CD4-positive, alpha-beta T cell treated with Interleukin-21 for 1 hour (primary cell): ENCODE measurements at regions not wholly inside any gene's neighbourhood (a gene's known extent, or its start where the extent isn't known, plus 50 kb on each side); places are given as distances from the start of the nearest gene placed in this dataset.

Experiments used
- DNase-seq: peaks from one replicate; pipeline ENCODE4 v3.0.0-alpha.2; 2020

DNA sequence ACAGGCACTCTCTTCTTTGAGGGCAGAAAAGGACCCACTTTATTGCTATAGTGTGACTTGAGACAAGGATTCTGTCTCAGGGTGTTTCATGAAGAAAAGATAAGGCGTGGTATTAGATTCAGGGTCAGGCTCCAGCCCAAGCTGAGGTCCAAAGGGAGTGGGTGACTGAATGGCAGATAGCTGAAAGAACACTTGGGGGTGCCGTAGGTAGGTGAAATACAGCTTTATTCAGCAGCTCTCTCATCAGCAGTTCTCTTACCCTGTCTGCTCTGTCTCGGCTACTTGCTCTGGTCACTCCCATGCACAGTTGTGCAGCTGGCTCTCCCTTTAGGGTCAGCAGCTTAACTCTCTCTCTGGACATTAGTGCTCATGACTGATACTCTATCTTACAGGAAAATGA lies 379.9 kb downstream of the LPIN1 start:
- no peak for DNase-seq

DNA sequence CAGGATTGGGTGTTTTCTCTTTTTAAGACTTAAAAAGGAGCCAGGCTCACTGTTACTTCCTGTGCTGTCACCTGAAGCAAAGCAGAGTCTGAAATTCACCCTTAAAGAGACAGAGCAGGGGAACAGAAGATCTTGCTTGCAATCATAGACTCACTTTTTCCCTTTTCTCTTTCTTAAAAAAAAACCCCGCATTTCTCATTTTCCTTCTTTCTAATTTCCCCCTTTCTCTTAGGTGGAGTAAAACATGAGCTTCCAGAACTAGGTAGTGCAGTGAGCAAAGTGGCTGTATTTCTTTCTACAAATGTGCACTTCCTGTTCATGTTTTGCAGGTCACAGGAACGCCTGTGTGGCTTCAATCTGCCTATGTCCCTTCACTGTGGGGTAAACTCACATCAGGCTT lies 381.2 kb downstream of the LPIN1 start:
- peak; percentile 33 for DNase-seq

DNA sequence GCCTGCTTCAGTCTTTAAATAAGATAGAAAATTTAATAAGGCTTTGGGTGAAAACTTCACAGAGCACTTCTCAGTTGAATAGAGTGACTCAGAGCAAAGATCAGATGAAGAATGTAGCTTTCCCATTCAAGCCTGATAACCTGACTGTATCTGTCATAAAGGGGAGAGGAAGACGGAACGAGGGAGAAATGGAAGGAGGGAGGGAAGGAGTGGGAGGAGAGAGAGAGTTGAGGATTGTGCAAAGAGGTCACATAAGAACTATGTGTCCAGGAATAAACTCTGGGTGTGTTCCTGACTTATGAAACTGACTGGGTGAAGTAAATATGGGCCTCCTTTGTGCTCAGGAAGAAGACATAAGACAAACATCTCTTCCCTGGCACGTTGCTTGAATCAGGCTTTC lies 385.5 kb downstream of the LPIN1 start:
- no peak for DNase-seq

DNA sequence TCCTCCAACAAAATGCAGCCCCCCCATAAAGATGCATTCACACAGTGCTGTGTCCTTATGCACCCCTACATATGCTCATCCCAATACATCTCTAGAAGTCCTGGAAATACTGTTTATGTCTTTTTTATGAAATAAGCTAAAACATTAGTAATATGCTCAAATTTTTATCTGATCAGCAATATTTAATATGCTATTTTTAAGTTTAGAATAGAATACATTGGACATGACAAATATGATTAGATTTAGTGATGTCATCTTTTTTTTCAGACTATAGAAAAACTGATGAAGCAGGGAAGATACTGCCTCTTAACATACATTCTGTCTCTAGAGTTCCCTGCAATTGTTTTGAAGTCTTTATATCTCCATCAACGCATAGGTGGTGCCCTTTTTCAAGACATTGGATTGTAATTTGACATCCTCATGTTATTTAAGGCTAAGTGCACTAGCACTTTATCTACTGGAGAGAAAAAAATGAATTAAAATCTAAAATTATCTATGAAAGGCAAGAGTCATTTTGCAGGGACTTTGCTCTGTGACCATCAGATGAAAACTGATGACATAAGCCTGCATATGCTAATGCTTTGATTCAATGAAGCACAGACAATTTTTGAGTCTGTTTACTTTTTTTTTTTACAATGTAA lies 395.3 kb downstream of the LPIN1 start:
- DNase-seq: no peak

DNA sequence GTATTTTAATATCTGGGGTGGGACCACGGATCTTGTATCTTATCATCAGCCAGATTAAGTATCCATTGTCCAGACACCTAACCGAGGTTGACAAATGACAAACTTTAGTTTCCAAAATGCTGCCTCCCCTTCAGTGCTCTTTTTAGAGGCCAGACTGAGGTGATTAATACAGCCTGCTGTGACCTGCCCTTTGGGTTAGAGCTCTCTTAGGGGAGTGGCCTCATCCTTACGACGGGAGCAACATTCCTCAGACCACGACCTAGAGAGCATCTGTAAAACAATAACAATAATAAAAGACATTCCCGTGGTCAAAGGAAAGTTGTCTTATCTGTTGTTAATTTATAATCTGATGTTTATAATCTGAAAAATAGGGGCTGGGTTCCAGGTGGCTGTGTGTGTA lies 405.3 kb downstream of the LPIN1 start:
- no peak for DNase-seq

DNA sequence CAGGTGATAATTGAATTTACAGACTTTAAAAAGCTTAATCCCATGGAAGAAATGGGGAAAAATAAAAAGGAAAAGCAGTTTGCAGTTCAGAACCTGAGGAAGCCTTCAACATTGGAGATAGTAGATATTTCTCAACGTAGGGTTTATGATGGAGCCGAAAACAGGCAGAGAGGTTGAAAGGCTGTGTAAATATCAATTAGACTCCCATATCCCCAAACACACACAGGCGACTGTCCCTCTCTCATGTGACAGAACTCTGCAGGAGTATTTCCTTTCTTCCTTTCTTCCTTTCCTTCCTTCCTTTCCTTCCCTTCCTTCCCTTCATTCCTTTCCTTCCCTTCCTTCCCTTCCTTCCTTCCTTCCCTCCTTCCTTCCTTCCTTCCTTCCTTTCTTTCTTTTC lies 406.5 kb downstream of the LPIN1 start:
- DNase-seq: no peak

DNA sequence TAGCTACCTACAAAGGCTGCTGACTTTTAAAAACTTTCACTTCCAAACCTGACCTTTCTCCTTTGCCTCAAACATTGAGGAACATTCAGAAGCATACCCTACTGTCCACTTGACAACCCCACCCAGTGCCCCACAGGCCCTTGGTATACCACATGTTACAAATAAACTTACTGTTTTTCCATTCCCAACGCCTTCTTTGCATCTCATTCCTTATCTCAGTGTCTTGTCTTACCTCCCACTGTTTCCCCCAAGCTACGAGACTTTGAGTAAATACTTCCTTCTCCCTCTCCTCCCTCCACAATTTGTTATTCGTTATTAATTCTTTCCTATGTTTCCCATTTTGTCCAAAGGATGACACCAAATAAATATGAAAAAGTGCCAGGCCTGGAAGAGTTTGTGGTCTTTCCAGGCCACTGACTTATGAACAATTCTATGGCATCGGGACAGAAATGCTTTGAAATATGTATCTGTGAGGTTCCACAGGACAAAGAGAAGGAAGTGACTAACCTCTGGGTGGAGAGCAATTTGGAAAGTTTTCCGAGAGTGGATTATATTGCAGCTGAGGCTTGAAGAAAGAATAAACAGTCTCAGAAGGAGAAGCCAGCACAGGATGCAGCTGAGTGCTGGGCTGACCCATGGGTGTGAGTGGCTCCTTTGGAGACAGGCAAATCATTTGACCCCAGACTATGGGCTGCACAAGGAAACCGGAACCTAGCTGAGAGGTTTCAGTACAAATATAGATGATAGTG lies 409.0 kb downstream of the LPIN1 start:
- no peak for DNase-seq

DNA sequence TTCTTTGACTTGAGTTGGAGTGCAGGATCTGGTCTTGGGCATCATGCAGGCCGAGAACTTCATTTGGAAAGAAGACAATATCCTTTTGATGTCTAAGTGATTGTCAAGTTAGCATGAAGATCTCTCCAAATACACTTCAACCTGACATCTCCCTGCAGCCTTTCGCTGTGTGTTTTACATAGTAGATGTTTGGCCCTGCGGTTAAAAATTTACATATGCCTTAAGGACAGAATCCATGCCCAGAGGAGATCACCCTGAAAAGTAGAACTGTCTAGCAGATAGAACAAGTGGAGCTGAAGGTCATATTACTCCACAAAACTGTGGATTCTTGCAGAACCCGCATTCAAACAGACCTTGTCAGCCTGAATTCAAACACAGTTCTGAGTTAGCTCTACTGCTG lies 409.9 kb downstream of the LPIN1 start:
- no peak for DNase-seq

DNA sequence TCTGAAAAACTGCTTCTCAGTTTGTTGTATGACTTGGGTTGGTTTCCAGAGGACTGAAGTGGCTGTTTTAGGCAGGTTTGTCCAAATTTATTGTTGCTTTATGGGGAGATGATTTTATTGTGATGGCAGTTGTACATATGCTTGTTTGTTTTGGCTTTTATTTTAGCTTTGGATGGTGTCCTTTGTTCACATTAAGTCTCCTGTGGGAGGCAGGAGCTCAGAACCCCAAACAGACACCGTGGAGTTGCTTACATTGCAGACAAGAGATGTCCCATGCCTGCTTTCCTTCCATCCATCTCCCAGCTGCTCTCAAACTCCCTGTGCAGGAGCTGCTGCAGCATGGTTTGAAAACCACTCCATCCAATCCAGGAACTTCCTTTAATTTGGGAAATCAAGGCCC lies 414.7 kb downstream of the LPIN1 start:
- no peak for DNase-seq

DNA sequence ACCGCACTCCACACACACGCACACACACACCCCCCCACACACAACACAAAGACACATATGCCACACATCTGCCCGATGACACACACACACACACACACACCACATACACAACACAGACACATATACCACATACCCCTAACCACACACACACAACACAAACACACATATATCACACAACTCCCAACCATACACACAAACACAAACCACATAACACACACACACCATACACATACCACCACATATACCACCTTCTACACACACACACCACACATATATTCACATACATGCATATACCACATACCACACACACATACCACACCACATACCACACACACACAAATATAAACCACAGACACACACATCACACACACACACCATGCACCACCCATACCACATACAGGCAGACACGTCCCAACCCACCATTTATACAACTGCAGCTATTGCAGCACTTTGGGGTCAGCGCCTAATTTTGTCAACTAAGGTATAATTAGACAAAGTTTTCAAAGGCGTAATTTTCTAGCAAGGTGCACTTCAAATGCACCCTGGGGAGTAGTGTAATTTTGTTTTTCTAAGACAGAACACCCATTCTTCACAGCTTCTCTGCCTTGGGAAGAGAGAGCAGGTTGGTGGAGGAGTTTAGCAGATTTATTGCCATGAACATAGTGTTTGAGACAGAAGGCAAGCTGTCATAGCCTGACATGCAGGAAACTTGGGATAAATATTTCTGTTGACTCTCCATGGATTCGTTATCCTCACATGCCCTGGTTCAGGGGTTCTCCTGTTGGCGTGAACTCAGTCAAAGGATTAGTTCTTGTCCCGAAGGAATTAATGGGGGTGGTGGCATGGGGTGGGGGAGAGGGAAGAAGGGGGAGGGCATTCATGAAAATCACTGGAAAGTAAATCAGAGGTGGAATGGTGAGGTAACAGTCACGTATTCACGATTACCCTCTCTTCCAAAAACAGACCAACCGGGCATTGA lies 416.1 kb downstream of the LPIN1 start:
- DNase-seq: no peak

DNA sequence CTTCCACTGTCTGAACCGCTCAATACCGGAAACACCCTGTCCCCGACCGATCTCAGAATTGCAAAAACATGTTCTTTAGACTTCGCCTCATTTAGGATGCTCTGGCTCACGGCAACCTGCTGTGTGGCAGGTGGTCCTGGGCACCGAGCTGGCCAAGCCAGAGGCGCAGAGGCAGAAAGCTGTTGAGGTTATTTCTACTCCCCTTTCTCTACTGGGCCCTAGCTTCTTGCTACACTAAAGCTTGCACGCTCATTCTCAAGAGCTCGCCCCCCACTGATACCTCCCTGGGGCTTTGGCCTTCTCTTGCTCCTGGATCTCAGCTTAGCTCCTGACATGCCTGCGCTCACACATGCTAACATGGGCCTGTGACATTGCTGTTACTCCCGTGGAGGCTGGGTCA lies 417.4 kb downstream of the LPIN1 start:
- no peak for DNase-seq

DNA sequence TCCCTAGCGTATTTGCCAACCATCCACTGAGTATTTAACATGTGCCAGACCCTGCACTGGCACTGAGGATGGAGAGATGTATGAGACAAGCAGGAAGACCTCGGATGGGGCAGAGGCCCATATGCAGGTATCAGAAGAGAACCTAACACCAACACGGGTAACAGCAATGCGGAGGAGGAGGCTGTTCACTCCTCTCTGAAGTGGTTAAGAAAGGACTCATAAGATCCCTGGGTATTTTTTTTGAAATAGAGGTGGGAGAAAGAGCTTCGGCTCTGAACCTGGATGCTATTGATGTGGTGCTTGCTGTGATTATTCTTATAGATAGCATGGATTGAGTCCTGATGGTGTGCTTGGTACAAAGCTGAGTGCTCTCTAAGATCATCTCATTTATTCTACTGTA lies 418.3 kb downstream of the LPIN1 start:
- no peak for DNase-seq

DNA sequence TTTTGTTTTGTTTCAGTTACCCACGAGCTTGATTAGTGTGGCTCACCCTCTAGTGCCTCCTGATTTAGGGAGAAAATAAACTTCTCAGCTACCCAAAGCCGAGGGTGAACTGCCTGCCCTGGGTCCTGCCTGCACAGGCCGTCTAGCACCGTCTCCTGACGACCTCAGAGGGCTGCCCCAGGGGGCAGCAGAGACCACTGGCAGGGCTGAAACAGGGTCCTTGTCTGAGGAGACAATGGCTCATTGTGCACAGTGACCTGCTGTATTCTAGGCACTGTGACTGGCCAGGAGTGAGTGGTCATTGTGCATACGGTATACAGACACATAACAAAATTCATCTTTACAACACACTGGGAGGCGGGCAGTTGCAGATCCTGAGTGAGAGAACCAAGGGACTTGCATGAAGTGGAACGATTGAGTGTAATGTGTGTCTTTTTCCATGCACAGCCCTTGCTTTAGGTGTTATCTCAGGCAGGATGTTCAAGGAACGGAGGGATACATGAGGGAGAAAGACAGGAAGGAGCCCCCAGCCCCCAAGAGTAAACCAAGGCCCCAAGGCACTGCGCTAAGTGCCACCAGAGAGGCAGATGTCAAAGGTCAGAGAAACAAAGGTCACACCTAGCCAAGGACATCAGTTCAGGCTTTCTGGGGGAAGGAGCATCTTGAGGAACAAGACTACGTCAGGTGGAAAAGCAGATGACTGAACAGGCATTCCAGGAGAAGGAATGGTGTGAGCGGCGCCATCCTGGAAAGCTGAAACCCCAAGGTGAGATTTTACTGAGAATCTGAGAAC lies 421.3 kb downstream of the LPIN1 start:
- no peak for DNase-seq

DNA sequence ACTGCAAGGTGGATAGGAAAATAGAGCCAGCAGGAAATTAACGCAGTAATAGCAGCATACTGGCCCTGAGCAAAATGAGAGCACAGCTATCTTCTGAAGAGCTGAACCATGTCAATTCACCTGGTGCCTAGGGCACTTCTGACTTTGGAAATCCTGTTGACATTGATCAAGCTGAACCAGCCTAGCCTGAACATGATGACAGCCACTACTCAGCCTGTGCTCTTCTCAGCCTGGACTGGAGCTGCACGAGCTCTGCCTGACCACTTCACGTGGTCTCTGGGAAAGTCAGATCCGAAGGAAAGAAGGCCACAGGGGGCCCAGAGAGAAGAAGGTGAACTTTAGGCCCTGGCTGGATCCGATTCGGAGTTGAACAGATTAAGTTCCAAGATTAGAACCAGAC lies 421.9 kb downstream of the LPIN1 start:
- DNase-seq: no peak

DNA sequence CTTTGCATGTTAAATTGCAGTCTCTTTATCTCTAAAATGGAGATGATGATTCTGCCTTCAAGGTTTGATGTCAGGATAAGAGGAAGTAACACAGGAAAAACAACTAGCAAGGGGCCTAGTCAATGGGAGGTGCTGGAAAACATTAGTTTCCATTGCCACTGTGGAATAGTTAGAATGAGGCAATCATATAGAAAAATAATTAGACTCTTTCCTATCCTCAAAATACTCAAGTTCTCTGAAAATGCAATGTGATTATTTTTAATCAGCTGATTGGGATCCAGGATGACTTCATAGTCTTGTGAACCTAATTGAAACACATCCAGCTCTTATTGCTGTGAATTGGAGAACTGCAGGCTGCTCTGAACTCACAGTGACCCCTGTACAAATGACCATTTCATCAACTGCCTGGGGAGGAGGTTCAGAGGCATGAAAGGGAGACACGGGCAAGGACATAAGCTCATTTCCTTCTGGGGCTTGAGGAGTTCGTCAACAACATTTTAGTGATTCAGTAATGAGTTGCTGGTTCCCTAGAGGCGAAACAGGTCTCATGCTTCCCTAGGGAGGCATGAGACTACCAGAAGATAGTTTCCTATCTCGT lies 422.5 kb downstream of the LPIN1 start:
- no peak for DNase-seq

DNA sequence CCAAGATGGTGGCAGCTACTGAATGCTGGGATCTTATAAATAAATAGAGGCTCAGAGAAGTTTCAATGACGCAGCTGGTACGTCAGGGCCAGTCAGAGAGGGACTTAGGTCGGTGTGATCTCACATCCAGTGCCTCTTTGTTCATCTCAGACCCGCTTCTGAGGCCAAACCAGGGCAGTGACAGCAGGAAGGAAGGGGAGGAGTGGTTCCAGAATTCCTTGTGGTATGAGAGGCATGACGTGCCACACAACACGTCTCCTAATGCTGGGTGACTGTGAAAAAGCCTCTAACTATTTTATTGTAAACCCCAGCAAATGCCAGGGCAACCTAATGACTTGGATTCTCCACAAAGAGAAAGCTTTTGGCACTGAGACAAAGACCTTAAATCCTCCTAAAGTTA lies 423.3 kb downstream of the LPIN1 start:
- DNase-seq: peak; percentile 65

DNA sequence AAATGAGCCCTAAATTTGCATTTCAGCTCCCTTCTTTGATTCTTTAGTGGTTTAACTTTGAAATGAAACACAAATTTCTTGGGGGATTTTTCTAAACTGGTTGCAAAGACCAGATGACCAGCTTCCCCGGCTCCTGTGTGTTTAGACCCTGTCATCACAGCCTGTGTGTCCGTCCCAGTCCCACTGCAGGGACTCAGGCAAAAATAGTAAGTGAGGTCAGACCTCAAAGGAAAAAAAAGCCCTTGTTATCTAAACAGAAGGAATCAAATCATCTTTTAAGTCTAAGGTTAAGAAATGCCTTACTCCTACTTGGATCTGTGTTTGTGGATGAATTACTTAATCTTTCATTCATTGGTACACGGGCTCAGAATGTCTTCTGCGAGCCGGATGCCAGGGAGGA lies 423.7 kb downstream of the LPIN1 start:
- no peak for DNase-seq

DNA sequence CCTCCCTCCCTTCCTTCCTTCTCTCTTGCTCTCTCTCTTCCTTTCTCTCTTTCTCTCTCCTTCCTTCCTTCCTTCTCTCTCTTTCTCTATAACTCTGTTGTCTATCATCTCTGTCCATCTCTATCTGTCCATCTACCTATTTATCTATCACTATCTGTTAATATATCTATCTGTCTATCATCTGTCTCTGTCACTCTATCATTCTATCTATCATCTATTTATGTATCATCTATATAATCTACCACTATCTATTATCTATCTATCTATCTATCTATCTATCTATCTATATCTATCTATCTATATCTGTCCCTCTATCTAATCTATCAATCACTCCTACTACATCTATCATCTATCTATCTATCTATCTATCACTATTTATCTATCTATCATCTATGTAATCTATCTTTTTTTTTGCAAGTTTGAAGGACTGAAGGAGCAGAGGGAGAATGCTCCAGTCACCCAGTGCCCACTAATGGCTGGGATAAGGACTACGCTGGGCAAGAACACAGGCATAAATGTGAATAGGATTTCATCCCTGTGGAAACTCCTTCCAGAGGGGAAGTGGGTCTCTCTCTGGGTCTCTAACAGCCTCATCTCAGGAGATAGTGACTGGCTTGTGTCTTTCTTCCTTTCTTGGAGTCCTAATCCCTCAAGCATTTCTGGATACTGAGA lies 427.0 kb downstream of the LPIN1 start:
- no peak for DNase-seq

DNA sequence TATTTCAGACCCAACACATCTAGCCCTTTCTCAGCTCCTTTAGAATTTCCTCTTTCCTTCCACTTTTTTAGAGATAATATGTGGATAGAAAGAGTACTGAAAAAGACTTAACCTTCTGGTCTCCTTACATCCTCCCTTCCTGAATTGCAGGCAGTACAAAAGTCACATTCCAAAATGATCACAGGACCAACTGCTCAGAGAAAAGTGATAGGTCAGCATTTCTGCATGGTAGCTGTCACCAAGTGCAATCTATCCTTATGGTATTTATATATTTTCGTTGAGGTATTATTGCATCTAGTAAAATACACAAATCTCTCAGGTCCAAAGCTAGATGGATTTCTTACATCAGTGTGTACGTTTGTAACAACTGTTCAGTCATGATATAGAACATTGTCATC lies 427.5 kb downstream of the LPIN1 start:
- DNase-seq: no peak

DNA sequence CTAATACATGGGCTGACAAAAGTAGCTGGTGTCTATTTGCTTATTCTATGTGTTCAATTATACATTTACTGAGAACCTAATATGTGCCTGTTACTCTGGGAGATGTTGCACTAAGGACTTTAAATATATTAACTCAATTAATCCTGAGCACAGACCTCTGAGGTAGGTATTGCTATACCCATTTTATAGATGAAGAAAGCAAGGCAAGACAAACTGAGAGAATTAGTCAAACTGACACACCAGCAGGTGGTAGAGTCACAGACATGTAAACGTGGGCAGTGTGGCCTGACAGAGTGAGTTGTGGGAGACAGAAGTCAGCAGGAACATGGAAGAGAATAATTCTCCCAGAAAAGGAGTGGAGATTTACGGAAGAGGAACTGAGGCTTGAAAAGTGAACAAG lies 428.9 kb downstream of the LPIN1 start:
- DNase-seq: no peak

DNA sequence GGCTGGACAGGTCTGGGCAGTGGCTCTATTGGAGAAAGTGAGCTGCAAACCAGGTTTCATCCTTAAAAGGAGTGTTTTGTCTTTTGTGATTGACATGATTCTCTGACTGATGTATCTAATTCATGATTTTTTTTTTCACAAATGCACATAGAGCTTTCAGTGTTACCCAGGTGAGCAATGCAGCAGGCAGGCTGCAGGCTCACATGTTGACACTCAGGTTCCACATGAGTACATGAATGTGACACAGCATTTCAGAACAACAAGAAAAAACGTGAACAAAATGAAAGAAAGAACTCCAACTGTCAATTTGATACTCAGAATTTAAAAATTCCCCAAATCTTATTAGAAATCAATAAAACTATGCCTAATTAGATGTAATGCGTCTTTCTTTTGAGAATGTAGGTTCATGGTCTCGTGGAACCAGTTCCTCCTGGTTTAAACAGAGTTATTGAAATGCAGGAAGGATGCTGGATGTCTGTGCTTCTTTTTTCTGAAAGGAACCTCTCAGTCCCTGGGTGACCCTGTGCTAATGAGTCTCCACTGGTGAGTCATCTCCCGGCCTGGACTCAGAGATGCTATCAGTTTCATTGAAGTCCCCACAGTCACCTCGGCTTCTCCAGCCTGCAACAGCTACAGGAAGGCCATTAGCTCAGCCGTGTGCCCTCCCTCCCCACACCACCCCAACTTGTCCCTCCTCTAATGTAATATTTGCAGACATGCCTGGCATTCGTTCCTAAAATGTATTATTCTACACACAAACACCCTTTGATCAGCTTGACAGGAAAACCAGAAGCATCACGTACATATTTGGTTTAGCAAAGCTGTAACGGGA lies 430.4 kb downstream of the LPIN1 start:
- peak; percentile 18 for DNase-seq
